HepG2 (cell line): ENCODE measurements at regions not wholly inside any gene's neighbourhood (a gene's known extent, or its start where the extent isn't known, plus 50 kb on each side); places are given as distances from the start of the nearest gene placed in this dataset.

Experiments used
- ATAC-seq: fragments of 200-7000 bp; cut with Tn5 transposase; 3 replicates; pipeline ENCODE4 v1.9.1; 2020; ENCODE audit warnings: mild to moderate bottlenecking, moderate library complexity
- BruUV-seq: library from RNA; stranded (reverse); fragments of 400-500 nt; replicated peaks from 2 replicates; lab custom pipeline; 2021; lab: Mats Ljungman, UMichigan
- CTCF ChIA-PET: fragments of 300-600 bp; formaldehyde crosslinking; extraction: SDS; loops from one replicate; lab custom pipeline; 2021; ENCODE audit warnings: low total read pairs, inconsistent platforms, low intra/inter-chr PET ratio; lab: Yijun Ruan, JAX
- POLR2A ChIA-PET: fragments of 350-600 bp; sonication (Branson Sonifier 250); formaldehyde crosslinking; loops from one replicate; lab custom pipeline; 2020; ENCODE audit warnings: antibody characterized with exemption, inconsistent platforms; lab: Yijun Ruan, JAX
- DNase-seq: peaks from one replicate; pipeline ENCODE4 v3.0.0-alpha.2; 2015; ENCODE audit warnings: low spot score
- FAIRE-seq: peaks from 3 replicates; lab custom pipeline; 2011; peaks lifted over from hg19 to GRCh38; lab: Jason Lieb, UNC
- H2AFZ ChIP-seq: one replicate; pipeline ENCODE4 v1.6.1; 2011; ENCODE audit warnings: low read length, inconsistent platforms
- H3K27ac ChIP-seq: fragments of 300-600 bp; 3 replicates; pipeline ENCODE4 v1.8.0; 2011; ENCODE audit warnings: mixed run types, mild to moderate bottlenecking, mixed read lengths, low read length, inconsistent platforms; ENCODE audit not compliant: insufficient read depth; ENCODE audit errors: extremely low read length
- H3K27me3 ChIP-seq, 2 experiments: fragments of 200-600 bp in 1 of 2; 2 replicates in 1 of 2; 3 replicates in 1 of 2; pipeline versions ENCODE4 v1.6.0 to v1.8.0; 2011; ENCODE audit warnings: low read length in 2 of 2, mild to moderate bottlenecking in 2 of 2, moderate library complexity in 2 of 2, inconsistent platforms in 1 of 2; ENCODE audit not compliant: insufficient read depth in 2 of 2, control insufficient read depth in 1 of 2
- H3K36me3 ChIP-seq, 2 experiments: fragments of 200-600 bp in 1 of 2; replicated peaks in 1 of 2; 2 replicates in 1 of 2; 3 replicates in 1 of 2; pipeline versions ENCODE4 v1.5.1 to v1.8.0; 2011; ENCODE audit warnings: low read length in 2 of 2, inconsistent platforms in 1 of 2; ENCODE audit not compliant: insufficient read depth in 2 of 2, control insufficient read depth in 1 of 2
- H3K4me1 ChIP-seq: 2 replicates; pipeline ENCODE4 v1.5.1; 2012; ENCODE audit warnings: low read length, inconsistent platforms; ENCODE audit not compliant: insufficient read depth
- H3K4me2 ChIP-seq: 2 replicates; pipeline ENCODE4 v1.6.0; 2011; ENCODE audit warnings: low read depth, low read length, inconsistent platforms
- H3K4me3 ChIP-seq, 3 experiments: fragments of 200-600 bp in 1 of 3; sonication (generic), shearing (Covaris generic) in 1 of 3; replicated peaks in 1 of 3; 2 replicates each; pipeline ENCODE4 v1.5.1; 2011 to 2016; ENCODE audit warnings: low read length in 3 of 3, inconsistent platforms in 2 of 3, low read depth in 2 of 3, mild to moderate bottlenecking in 2 of 3, control low read depth in 1 of 3, mixed read lengths in 1 of 3; ENCODE audit not compliant: insufficient read depth in 1 of 3
- H3K79me2 ChIP-seq: one replicate; pipeline ENCODE4 v1.6.1; 2011; ENCODE audit warnings: low read length, inconsistent platforms; ENCODE audit not compliant: insufficient read depth
- H3K9ac ChIP-seq: 2 replicates; pipeline ENCODE4 v1.6.0; 2011; ENCODE audit warnings: mild to moderate bottlenecking, low read depth, low read length, inconsistent platforms; ENCODE audit not compliant: insufficient read depth
- H3K9me3 ChIP-seq: 2 replicates; pipeline ENCODE4 v1.5.1; 2012; ENCODE audit warnings: mild to moderate bottlenecking, low read length
- H4K20me1 ChIP-seq: 2 replicates; pipeline ENCODE4 v1.6.0; 2011; ENCODE audit warnings: inconsistent platforms, mild to moderate bottlenecking, low read length, moderate library complexity; ENCODE audit not compliant: insufficient read depth
- DBP ChIP-seq: sonication (generic); formaldehyde crosslinking; IDR thresholded peaks from 2 replicates; pipeline ENCODE4 v1.4.0; 2020; ENCODE audit warnings: missing genetic modification reagents; ENCODE audit errors: not compliant biosample characterization
- FOXO4 ChIP-seq: sonication (generic); formaldehyde crosslinking; conservative IDR thresholded peaks from 2 replicates; pipeline ENCODE4 v1.8.1; 2023; ENCODE audit warnings: missing genetic modification reagents
- GABPA ChIP-seq, 2 experiments: IDR thresholded peaks; 2 replicates each; pipeline ENCODE4 v1.6.1; 2011 to 2016; ENCODE audit warnings: low read depth in 2 of 2, low read length in 1 of 2, missing biosample characterization in 1 of 2, missing genetic modification characterization in 1 of 2
- KDM5A ChIP-seq: fragments of 200-600 bp; sonication (generic); IDR thresholded peaks from 2 replicates; pipeline ENCODE4 v1.7.0; 2018; ENCODE audit warnings: antibody characterized with exemption, mild to moderate bottlenecking, low read length, borderline replicate concordance
- MBNL3 ChIP-seq: fragments of 250-450 bp; sonication (Bioruptor Pico); conservative IDR thresholded peaks from 2 replicates; pipeline ENCODE4 v1.8.0; 2022; ENCODE audit warnings: mild to moderate bottlenecking, inconsistent platforms
- NFE2L1 ChIP-seq: sonication (generic); formaldehyde crosslinking; IDR thresholded peaks from 2 replicates; pipeline ENCODE4 v1.4.0; 2020; ENCODE audit warnings: missing genetic modification reagents, mild to moderate bottlenecking, borderline replicate concordance
- POLR2A ChIP-seq, 2 experiments: IDR thresholded peaks; 2 replicates each; pipeline ENCODE4 v1.6.1; 2011; ENCODE audit warnings: low read depth in 2 of 2, low read length in 2 of 2, mild to moderate bottlenecking in 1 of 2, moderate library complexity in 1 of 2; ENCODE audit not compliant: insufficient read depth in 1 of 2
- STAG1 ChIP-seq: sonication (generic); formaldehyde crosslinking; IDR thresholded peaks from 2 replicates; pipeline ENCODE4 v1.4.0; 2020; ENCODE audit warnings: missing genetic modification reagents
- SUZ12 ChIP-seq: fragments of 150-350 bp; IDR thresholded peaks from 2 replicates; pipeline ENCODE4 v1.6.1; 2014; ENCODE audit warnings: low read depth, low read length
- THRA ChIP-seq: sonication (generic); formaldehyde crosslinking; IDR thresholded peaks from 2 replicates; pipeline ENCODE4 v1.4.0; 2020; ENCODE audit warnings: missing genetic modification reagents, borderline replicate concordance
- TP53 ChIP-seq: sonication (generic); formaldehyde crosslinking; conservative IDR thresholded peaks from 2 replicates; pipeline ENCODE4 v1.4.0; 2020; ENCODE audit warnings: missing genetic modification reagents
- UBTF ChIP-seq: sonication (generic); formaldehyde crosslinking; IDR thresholded peaks from 2 replicates; pipeline ENCODE4 v1.4.0; 2020; ENCODE audit warnings: mild to moderate bottlenecking, missing genetic modification reagents
- ZBTB39 ChIP-seq: sonication (generic); formaldehyde crosslinking; IDR thresholded peaks from 2 replicates; pipeline ENCODE4 v1.5.0; 2020; ENCODE audit warnings: missing genetic modification reagents
- ZC3H4 ChIP-seq: sonication (generic); formaldehyde crosslinking; IDR thresholded peaks from 2 replicates; pipeline ENCODE4 v1.4.0; 2020; ENCODE audit warnings: missing genetic modification reagents, borderline replicate concordance
- ZNF672 ChIP-seq: sonication (generic); formaldehyde crosslinking; IDR thresholded peaks from 2 replicates; pipeline ENCODE4 v1.8.1; 2022; ENCODE audit warnings: missing genetic modification reagents
- ZNF7 ChIP-seq: IDR thresholded peaks from 2 replicates; pipeline ENCODE4 v1.6.1; 2016; ENCODE audit warnings: missing biosample characterization, missing genetic modification reagents
- ZNF75D ChIP-seq: sonication (generic); formaldehyde crosslinking; IDR thresholded peaks from 2 replicates; pipeline ENCODE4 v1.8.1; 2023; ENCODE audit warnings: missing genetic modification reagents, mild to moderate bottlenecking, borderline replicate concordance
- WGBS: methylation state at CpG from one replicate; pipeline ENCODE4 v1.1.6; 2017; ENCODE audit warnings: low lambda C conversion rate; 5-methylcytosine and 5-hydroxymethylcytosine counted together
- in situ Hi-C: cut with HindIII; loops from 2 replicates; pipeline ENCODE4 v1.10.0; 2017; ENCODE audit warnings: low pct_unique_long_range_greater_than_20kb; ENCODE audit not compliant: extremely low pct_ligation_motif_present
- intact Hi-C: fragments of 100-400 bp; cut with micrococcal nuclease; formaldehyde crosslinking; loops from one replicate; pipeline ENCODE4 v1.10.0; 2022; ENCODE audit not compliant: unreplicated experiment

- FAIRE-seq, result no peak
- H3K79me2 ChIP-seq, result no peaks in the 10 kb centered on the region
- no peaks in the 10 kb centered on the region for H3K36me3 ChIP-seq
- no peak overlapping the region for H3K4me2 ChIP-seq
- TF ChIP-seq ZNF7 (CRISPR knock-in tag) (no peak), POLR2A (IDR thresholded peaks at IDR 0.05; ENCODE audit: insufficient read depth in 1 of 2, low read depth in 2 of 2, low read length in 2 of 2) (no peak), NFE2L1 (CRISPR knock-in tag) (no peak), MBNL3 (CRISPR knock-in tag) (no peak), ZNF75D (CRISPR knock-in tag) (no peak), GABPA (IDR thresholded peaks at IDR 0.05; ENCODE audit: low read depth, low read length) (no peak), GABPA (CRISPR knock-in tag; IDR thresholded peaks at IDR 0.05; ENCODE audit: low read depth) (no peak), STAG1 (no peak), DBP (CRISPR knock-in tag) (no peak), THRA (CRISPR knock-in tag) (no peak), TP53 (CRISPR knock-in tag) (no peak), KDM5A (no peak), SUZ12 (no peak), ZC3H4 (CRISPR knock-in tag) (no peak), ZNF672 (no peak), ZBTB39 (no peak), UBTF (CRISPR knock-in tag) (no peak), FOXO4 (CRISPR knock-in tag) (no peak)
- POLR2A ChIA-PET, result no interaction called here
- no peak overlapping the region for H3K4me3 ChIP-seq
- intact Hi-C loops (no loop called here), in situ Hi-C loops (no loop called here)
- WGBS, result 75% methylated on average over 11 of the region's 11 CpGs
- peak; percentile 54 for ATAC-seq
- H2AFZ ChIP-seq, result no peak overlapping the region
- no peak for DNase-seq
- no peak overlapping the region for H3K27ac ChIP-seq
- H3K9me3 ChIP-seq, result no peaks in the 10 kb centered on the region
- CTCF ChIA-PET, result no interaction called here
- BruUV-seq, result no TSS peak
- no peak overlapping the region for H3K9ac ChIP-seq
- H3K4me1 ChIP-seq, result peaks cover 11% of the 10 kb centered on the region
- H4K20me1 ChIP-seq, result no peaks in the 10 kb centered on the region
- no peaks in the 10 kb centered on the region for H3K27me3 ChIP-seq
Measured at GRCh38 chr15:31221936-31222515, 104.6 kb upstream of the KLF13 start.
